Skin of body (tissue), 1 donor: ENCODE measurements at regions not wholly inside any gene's neighbourhood (a gene's known extent, or its start where the extent isn't known, plus 50 kb on each side); places are given as distances from the start of the nearest gene placed in this dataset.
A peak's percentile ranks its signal among the peaks of the same experiment; 100 is the strongest.

Experiments
- DNase-seq: peaks from one replicate; lab custom pipeline; 2025; lab: John Stamatoyannopoulos, UW

GRCh38 chr16:9371713-9372448 is 280.4 kb downstream of the HAPSTR1 start:
- DNase-seq: no peak

- no peak for DNase-seq
These were observed 281.8 kb downstream of the HAPSTR1 start for GRCh38 chr16:9372934-9373890.

GRCh38 chr16:9374061-9374460 is 282.6 kb downstream of the HAPSTR1 start:
- DNase-seq: no peak

GRCh38 chr16:9378876-9379275 is 287.4 kb downstream of the HAPSTR1 start:
- DNase-seq: peak; percentile 9

- DNase-seq: no peak
These were observed 288.8 kb downstream of the HAPSTR1 start for GRCh38 chr16:9380221-9380620.

- no peak for DNase-seq
These were observed 290.0 kb downstream of the HAPSTR1 start for GRCh38 chr16:9381399-9381798.

- no peak for DNase-seq
These were observed 290.5 kb downstream of the HAPSTR1 start for GRCh38 chr16:9381905-9382304.

- no peak for DNase-seq
These were observed 291.8 kb downstream of the HAPSTR1 start for GRCh38 chr16:9383281-9383680.

GRCh38 chr16:9384141-9384540 is 292.7 kb downstream of the HAPSTR1 start:
- DNase-seq: no peak

GRCh38 chr16:9389543-9390207 is 298.2 kb downstream of the HAPSTR1 start:
- DNase-seq: no peak

GRCh38 chr16:9392956-9393355 is 301.5 kb downstream of the HAPSTR1 start:
- DNase-seq: no peak

- no peak for DNase-seq
These were observed 302.1 kb downstream of the HAPSTR1 start for GRCh38 chr16:9393591-9393990.

GRCh38 chr16:9395958-9396359 is 304.5 kb downstream of the HAPSTR1 start:
- DNase-seq: no peak

GRCh38 chr16:9399573-9399972 is 308.1 kb downstream of the HAPSTR1 start:
- no peak for DNase-seq

- DNase-seq: no peak
These were observed 309.7 kb downstream of the HAPSTR1 start for GRCh38 chr16:9401173-9401572.

GRCh38 chr16:9402293-9402860 is 310.9 kb downstream of the HAPSTR1 start:
- no peak for DNase-seq

- DNase-seq: no peak
These were observed 313.4 kb downstream of the HAPSTR1 start for GRCh38 chr16:9404811-9405210.

- DNase-seq: no peak
These were observed 314.7 kb downstream of the HAPSTR1 start for GRCh38 chr16:9406038-9406712.

GRCh38 chr16:9407206-9407758 is 315.8 kb downstream of the HAPSTR1 start:
- no peak for DNase-seq

GRCh38 chr16:9408297-9408878 is 316.9 kb downstream of the HAPSTR1 start:
- DNase-seq: no peak
